Inferior parietal cortex (tissue), 1 donor: ENCODE measurements at regions not wholly inside any gene's neighbourhood (a gene's known extent, or its start where the extent isn't known, plus 50 kb on each side); places are given as distances from the start of the nearest gene placed in this dataset.
"Not testable (repeated sequence)": the region's sequence is repeated elsewhere in the genome, so short reads cannot be mapped to it uniquely, and the experiment has no call there.

ENCODE experiments used
- DNase-seq: peaks from one replicate; pipeline ENCODE4 v3.0.0-alpha.2; 2016; ENCODE audit errors: extremely low spot score

DNA sequence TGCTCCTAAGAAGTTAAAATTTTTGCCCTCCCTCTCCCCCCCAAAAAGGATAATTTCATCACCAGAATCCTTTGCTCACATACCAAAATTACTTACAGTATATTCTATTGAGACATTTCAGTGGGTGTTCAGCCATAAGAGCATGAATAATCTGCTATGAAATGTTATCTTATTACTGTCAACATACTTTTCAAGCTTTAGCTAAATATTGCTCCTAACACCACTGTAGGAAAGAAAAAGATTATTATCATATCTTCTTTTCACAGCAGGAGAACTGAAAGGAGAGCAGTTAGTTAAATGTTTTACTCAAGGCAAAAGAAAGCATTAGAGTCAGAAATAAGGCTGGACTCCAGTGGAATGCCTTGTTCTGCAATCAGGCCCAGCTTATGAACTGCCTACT, 231.0 kb upstream of the GYPA start:
- no peak for DNase-seq

- DNase-seq, result no peak
Measured at GRCh38 chr4:144374065-144374464, 233.5 kb upstream of the GYPA start.

GRCh38 chr4:144376866-144377265, 236.3 kb upstream of the GYPA start:
- DNase-seq, result no peak

- no peak for DNase-seq
Measured at GRCh38 chr4:144384408-144384807, 243.9 kb upstream of the GYPA start.

GRCh38 chr4:144399927-144400326, 246.0 kb upstream of the HHIP start:
- no peak for DNase-seq

DNA sequence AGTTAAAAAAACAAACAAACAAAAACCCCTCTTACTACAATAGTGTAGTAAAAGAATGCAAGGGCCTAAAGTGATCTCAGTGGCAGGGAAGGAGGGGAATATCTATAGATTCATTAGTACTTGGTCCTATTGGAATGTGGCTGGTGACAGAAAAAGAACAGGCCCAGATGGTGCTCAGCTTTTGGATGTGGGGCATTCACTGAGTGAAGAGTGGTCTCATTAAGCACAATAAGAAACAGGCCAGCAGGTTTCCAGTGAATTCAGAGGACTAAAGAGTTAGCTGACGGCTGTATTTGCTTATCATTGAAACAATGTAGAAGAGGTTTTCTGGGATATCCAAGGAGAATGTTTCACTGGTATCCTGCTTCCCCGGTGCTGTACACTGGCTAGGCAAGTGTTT, 243.8 kb upstream of the HHIP start:
- no peak for DNase-seq

GRCh38 chr4:144402999-144403398, 243.0 kb upstream of the HHIP start:
- no peak for DNase-seq

DNA sequence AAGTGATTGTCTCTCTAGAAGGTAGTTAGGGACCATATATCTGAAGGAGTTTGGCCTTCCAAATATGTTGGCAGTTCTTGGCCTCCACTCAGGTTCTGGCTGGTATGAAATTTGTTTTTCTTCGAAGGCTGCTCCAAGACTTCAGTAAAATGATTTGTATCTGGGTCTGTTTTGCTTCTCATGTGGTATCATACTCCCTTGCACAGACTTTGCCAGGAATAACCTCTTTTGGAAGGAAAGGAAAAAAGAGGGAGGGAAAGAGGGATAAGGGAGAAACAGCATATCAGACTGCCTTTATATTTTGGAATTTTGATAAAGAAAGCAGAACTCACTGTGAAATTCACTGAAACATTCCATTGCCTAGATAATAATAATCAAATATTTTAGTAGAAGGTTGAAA, 242.1 kb upstream of the HHIP start:
- DNase-seq, result no peak

DNA sequence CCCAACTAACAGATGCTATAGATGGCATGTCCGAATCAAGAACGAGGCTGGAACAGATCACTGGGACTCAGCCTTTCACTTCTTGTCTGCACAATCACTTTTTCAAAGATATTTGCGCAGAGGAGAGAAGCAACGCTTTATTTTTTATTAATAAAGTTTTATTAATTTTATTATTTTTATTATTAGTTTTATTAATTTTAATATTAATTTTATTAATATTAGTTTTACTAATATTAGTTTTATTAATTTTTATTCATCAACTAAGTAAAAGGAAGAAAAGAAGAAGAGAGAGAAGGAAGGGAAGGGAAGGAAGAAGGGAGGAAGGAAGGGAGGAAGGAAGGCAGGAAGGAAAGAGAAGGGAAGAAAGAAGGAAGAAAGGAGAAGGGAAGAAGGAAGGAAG, 236.4 kb upstream of the HHIP start:
- no peak for DNase-seq

DNA sequence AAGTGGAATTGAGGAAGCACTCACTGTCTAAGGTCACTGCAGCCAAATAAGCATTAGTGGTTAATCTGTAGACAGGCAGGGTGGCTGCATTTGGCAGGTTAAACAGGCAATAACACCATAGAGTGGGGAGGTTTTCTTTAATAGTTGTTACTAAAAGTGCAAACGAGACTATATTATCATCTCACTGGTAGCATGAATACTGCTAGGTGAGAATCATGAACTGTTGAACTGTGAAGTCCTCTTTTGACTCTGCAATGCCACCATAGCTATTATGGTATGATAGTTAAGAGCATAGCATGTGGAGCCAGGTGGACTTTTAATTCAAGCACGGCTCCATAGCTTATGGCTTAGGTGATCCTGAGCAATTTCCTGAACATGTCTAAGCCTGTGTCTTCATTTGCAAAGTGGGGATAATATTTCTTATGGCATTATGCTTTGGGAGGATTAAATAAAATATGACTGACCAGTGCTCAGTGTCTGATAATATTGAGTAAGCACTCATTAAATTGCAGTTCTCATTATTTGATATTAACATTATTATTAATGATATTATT, 235.6 kb upstream of the HHIP start:
- DNase-seq, result no peak

GRCh38 chr4:144411119-144411518, 234.8 kb upstream of the HHIP start:
- DNase-seq, result no peak

GRCh38 chr4:144411700-144412099, 234.3 kb upstream of the HHIP start:
- DNase-seq, result no peak

GRCh38 chr4:144421056-144421455, 224.9 kb upstream of the HHIP start:
- no peak for DNase-seq

GRCh38 chr4:144421839-144422565, 224.0 kb upstream of the HHIP start:
- DNase-seq, result no peak

DNA sequence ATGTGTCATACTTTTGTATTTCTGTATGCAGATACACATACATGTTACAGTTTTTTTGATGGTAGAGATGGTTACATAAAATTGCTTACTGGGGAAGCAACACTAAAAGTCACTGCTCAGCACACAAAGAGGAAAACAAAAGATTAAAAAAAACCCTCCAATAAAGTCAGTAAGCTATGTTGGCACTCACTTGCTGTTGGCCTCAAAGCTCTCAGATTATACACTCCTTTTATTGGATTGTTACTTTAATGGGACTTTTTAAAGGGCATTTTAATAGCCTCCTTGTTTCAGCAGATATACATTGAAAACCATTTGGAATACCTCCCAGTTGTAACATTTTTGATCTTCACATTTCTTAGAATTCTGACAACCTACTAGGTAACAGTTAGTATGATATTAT, 222.0 kb upstream of the HHIP start:
- DNase-seq, result no peak

DNA sequence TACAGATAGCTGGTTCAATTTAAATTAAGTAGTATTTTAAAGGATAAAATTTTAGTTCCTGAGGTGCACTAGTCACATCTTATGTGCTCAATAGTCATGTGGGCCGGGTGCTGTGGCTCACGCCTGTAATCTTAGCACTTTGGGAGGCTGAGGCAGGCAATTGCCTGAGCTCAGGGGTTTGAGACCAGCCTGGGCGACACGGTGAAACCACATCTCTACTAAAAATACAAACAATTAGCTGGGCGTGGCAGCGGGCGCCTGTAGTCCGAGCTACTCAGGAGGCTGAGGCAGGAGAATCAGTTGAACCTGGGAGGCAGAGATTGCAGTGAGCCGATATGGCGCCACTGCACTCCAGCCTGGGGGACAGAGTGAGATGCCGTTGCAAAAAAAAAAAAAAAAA, 219.9 kb upstream of the HHIP start:
- not testable (repeated sequence) for DNase-seq

GRCh38 chr4:144442713-144443112, 203.2 kb upstream of the HHIP start:
- DNase-seq, result no peak

DNA sequence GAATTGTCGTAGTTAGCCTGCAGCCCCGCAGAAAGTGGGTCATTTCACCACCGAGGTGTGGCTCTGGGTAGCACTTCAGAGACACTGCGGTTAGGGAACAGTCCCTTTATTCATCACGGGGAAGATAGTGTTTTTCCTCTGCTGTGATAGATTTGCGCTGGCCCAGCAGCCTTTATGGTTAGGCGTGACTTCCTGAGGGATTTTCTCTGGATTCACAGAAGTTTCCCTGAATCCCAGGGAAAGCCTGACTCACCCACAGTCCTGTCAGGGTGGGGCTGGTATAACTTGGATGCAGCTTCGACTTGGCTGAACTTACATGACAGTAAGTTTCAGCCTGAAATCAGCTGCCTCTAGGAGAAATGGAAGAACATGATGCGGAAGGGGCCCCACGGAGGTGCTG, 196.3 kb upstream of the HHIP start:
- DNase-seq, result no peak

- DNase-seq, result no peak
Measured at GRCh38 chr4:144450526-144450925, 195.4 kb upstream of the HHIP start.

GRCh38 chr4:144451766-144452450, 194.0 kb upstream of the HHIP start:
- no peak for DNase-seq

DNA sequence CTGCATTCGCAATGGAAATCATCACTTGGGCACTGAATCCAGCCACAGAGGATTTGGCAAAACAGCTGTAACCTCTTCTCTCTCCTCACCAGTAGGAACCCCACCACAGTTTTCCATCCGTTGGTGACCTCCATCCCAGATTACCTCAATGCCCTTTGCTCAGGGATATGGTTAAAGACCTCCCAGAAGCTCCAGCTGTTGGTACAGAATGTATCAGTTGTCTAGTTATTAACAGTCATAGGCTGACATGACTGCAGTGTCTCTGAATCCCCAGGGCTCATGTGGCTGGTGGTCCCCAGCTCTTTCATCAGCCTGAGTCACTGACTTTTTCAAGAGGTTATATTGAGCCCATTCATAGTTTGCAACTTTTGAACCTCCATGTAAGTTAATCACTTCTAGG, 189.8 kb upstream of the HHIP start:
- no peak for DNase-seq

- no peak for DNase-seq
Measured at GRCh38 chr4:144461906-144462305, 184.1 kb upstream of the HHIP start.

DNA sequence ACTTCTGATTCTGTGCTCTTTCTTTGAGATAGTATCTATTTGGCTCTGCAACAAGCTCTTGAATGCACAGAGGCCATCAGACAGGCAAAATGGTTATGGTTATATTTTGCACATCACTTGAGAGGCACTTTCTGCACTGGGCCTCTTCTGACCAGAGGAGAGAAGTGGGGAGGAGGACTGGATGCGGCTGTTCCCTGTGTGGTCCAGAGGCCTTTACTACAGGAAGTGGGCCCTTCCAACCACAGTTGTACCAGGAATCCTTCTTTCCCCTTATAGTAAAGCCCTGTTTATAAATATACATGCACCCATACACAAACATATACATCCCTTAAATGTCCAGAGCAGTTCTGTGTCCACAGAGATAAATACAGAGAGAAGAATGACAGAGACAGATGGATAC, 182.7 kb upstream of the HHIP start:
- no peak for DNase-seq
